HCT116 (cell line): ENCODE measurements at regions not wholly inside any gene's neighbourhood (a gene's known extent, or its start where the extent isn't known, plus 50 kb on each side); places are given as distances from the start of the nearest gene placed in this dataset.

ENCODE experiments used
- ATAC-seq: fragments of 200-7000 bp; cut with Tn5 transposase; 2 replicates; pipeline ENCODE4 v1.9.1; 2020; ENCODE audit warnings: mild to moderate bottlenecking, moderate library complexity
- BruUV-seq: library from RNA; stranded (reverse); fragments of 400-500 nt; replicated peaks from 2 replicates; lab custom pipeline; 2021; lab: Mats Ljungman, UMichigan
- CTCF ChIA-PET: fragments of 300-600 bp; sonication (Branson Sonifier 250); formaldehyde crosslinking; loops from one replicate; lab custom pipeline; 2021; ENCODE audit warnings: antibody characterized with exemption; lab: Charles Lee
- POLR2A ChIA-PET: fragments of 300-600, 350-600 bp; sonication (Branson Sonifier 250); formaldehyde crosslinking; loops from one replicate; lab custom pipeline; 2021; ENCODE audit warnings: antibody characterized with exemption; lab: Charles Lee
- RAD21 ChIA-PET, 2 experiments: fragments of 300-600 bp; sonication (Branson Sonifier 250); formaldehyde crosslinking; loops; one replicate each; lab custom pipeline; 2023; ENCODE audit warnings: low total read pairs in 2 of 2; ENCODE audit not compliant: uncharacterized antibody in 2 of 2, unreplicated experiment in 2 of 2, low non-redundant PET in 1 of 2; lab: Charles Lee
- DNase-seq: peaks from one replicate; pipeline ENCODE4 v3.0.0-alpha.2; 2010; ENCODE audit warnings: low read depth, low spot score
- H2AFZ ChIP-seq: fragments of 200-600 bp; shearing (Covaris generic), sonication (generic); 2 replicates; pipeline ENCODE4 v1.6.1; 2017; ENCODE audit warnings: low read depth, mixed run types, mixed read lengths, antibody characterized with exemption, low read length; ENCODE audit not compliant: poor library complexity, severe bottlenecking
- H3K27ac ChIP-seq: 2 replicates; pipeline ENCODE4 v1.5.1; 2012; ENCODE audit warnings: low read depth, low read length
- H3K27me3 ChIP-seq: fragments of 200-600 bp; sonication (generic); 2 replicates; pipeline ENCODE4 v1.6.1; 2016; ENCODE audit warnings: mixed run types, low read length, mixed read lengths; ENCODE audit not compliant: insufficient read depth
- H3K36me3 ChIP-seq, 2 experiments: fragments of 200-500 bp in 1 of 2; fragments of 200-600 bp in 1 of 2; sonication (Bioruptor generic) in 1 of 2; sonication (generic) in 1 of 2; 2 replicates each; pipeline versions ENCODE4 v1.5.1 to v1.6.1; 2014 to 2016; ENCODE audit warnings: low read length in 2 of 2, inconsistent platforms in 1 of 2, mixed read lengths in 1 of 2, mixed run types in 1 of 2; ENCODE audit not compliant: insufficient read depth in 2 of 2, control insufficient read depth in 1 of 2
- H3K4me1 ChIP-seq, 2 experiments: fragments of 200-600 bp in 1 of 2; sonication (generic) in 1 of 2; 2 replicates each; pipeline versions ENCODE4 v1.5.1 to v1.6.1; 2012 to 2017; ENCODE audit warnings: low read length in 2 of 2, inconsistent platforms in 1 of 2, mild to moderate bottlenecking in 1 of 2, mixed read lengths in 1 of 2, mixed run types in 1 of 2, moderate library complexity in 1 of 2; ENCODE audit not compliant: insufficient read depth in 2 of 2, control insufficient read depth in 1 of 2
- H3K4me2 ChIP-seq: fragments of 200-600 bp; sonication (generic); 2 replicates; pipeline ENCODE4 v1.6.1; 2017; ENCODE audit warnings: mixed run types, low read length, mixed read lengths
- H3K4me3 ChIP-seq, 2 experiments: fragments of 200-600 bp in 1 of 2; sonication (generic) in 1 of 2; replicated peaks in 1 of 2; 2 replicates each; pipeline ENCODE4 v1.5.1; 2011 to 2016; ENCODE audit warnings: low read length in 2 of 2, control low read depth in 1 of 2, low read depth in 1 of 2, mild to moderate bottlenecking in 1 of 2, mixed read lengths in 1 of 2, mixed run types in 1 of 2
- H3K79me2 ChIP-seq: fragments of 200-600 bp; sonication (generic); 2 replicates; pipeline ENCODE4 v1.6.1; 2017; ENCODE audit warnings: mild to moderate bottlenecking, mixed run types, low read length, moderate library complexity, mixed read lengths; ENCODE audit not compliant: insufficient read depth
- H3K9ac ChIP-seq: fragments of 200-600 bp; sonication (generic); 2 replicates; pipeline ENCODE4 v1.6.1; 2016; ENCODE audit warnings: low read length, mixed read lengths
- H3K9me2 ChIP-seq: fragments of 200-600 bp; sonication (generic), shearing (Covaris generic); 2 replicates; pipeline ENCODE4 v1.6.1; 2017; ENCODE audit warnings: mixed run types, mild to moderate bottlenecking, moderate library complexity; ENCODE audit not compliant: insufficient read depth
- H3K9me3 ChIP-seq, 2 experiments: fragments of 200-500 bp in 1 of 2; fragments of 200-600 bp in 1 of 2; sonication (Bioruptor generic) in 1 of 2; sonication (generic) in 1 of 2; 2 replicates each; pipeline ENCODE4 v1.6.1; 2014 to 2017; ENCODE audit warnings: low read length in 2 of 2, mixed read lengths in 2 of 2, inconsistent platforms in 1 of 2, low read depth in 1 of 2, mild to moderate bottlenecking in 1 of 2, mixed run types in 1 of 2, moderate library complexity in 1 of 2; ENCODE audit not compliant: control insufficient read depth in 1 of 2, insufficient read depth in 1 of 2
- H4K20me1 ChIP-seq: fragments of 200-600 bp; sonication (generic), shearing (Covaris generic); 2 replicates; pipeline ENCODE4 v1.6.1; 2017; ENCODE audit warnings: mixed run types, mild to moderate bottlenecking, moderate library complexity; ENCODE audit not compliant: insufficient read depth
- CBX3 ChIP-seq: IDR thresholded peaks from 2 replicates; pipeline ENCODE4 v1.6.1; 2012; ENCODE audit warnings: low read depth
- CEBPB ChIP-seq: IDR thresholded peaks from 2 replicates; pipeline ENCODE4 v1.6.1; 2012; ENCODE audit warnings: low read depth
- EZH2 ChIP-seq: fragments of 200-600 bp; sonication (generic); IDR thresholded peaks from 2 replicates; pipeline ENCODE4 v1.6.1; 2017; ENCODE audit warnings: antibody characterized with exemption, mixed run types
- FOSL1 ChIP-seq: IDR thresholded peaks from 2 replicates; pipeline ENCODE4 v1.6.1; 2012; ENCODE audit warnings: low read depth
- JUND ChIP-seq: IDR thresholded peaks from 2 replicates; pipeline ENCODE4 v1.6.1; 2012
- POLR2A ChIP-seq: IDR thresholded peaks from 2 replicates; pipeline ENCODE4 v1.7.0; 2011; ENCODE audit warnings: borderline replicate concordance; ENCODE audit not compliant: insufficient read depth, insufficient read length; ENCODE audit errors: extremely low read depth
- RAD21 ChIP-seq: IDR thresholded peaks from 2 replicates; pipeline ENCODE4 v1.6.1; 2012; ENCODE audit warnings: low read depth, mild to moderate bottlenecking
- SIN3A ChIP-seq: IDR thresholded peaks from 2 replicates; pipeline ENCODE4 v1.6.1; 2012; ENCODE audit warnings: low read depth
- SRF ChIP-seq: IDR thresholded peaks from 2 replicates; pipeline ENCODE4 v1.6.1; 2012; ENCODE audit warnings: low read depth
- TCF7L2 ChIP-seq: IDR thresholded peaks from 2 replicates; pipeline ENCODE4 v1.7.0; 2011; ENCODE audit warnings: borderline replicate concordance, inconsistent platforms; ENCODE audit not compliant: insufficient read depth, insufficient read length; ENCODE audit errors: extremely low read depth
- ZFX ChIP-seq: fragments of 450-650 bp; IDR thresholded peaks from 2 replicates; pipeline ENCODE4 v1.6.1; 2017
- intact Hi-C: fragments of 100-400 bp; cut with micrococcal nuclease; formaldehyde crosslinking; loops from 2 replicates; pipeline ENCODE4 v1.10.0; 2022
- TF ChIP-seq, protein P1 (sequence below): IDR thresholded peaks from 2 replicates; pipeline ENCODE4 v1.6.1; 2012
- TF ChIP-seq, protein P2 (sequence below): IDR thresholded peaks from 2 replicates; pipeline ENCODE4 v1.6.1; 2012; ENCODE audit warnings: low read depth
- TF ChIP-seq, protein P3 (sequence below): IDR thresholded peaks from 2 replicates; pipeline ENCODE4 v1.6.1; 2011; ENCODE audit warnings: mild to moderate bottlenecking, low read length, moderate library complexity; ENCODE audit not compliant: insufficient replicate concordance; ENCODE audit errors: extremely low read depth
- TF ChIP-seq, protein P4 (sequence below): IDR thresholded peaks from 2 replicates; pipeline ENCODE4 v1.6.1; 2012

DNA sequence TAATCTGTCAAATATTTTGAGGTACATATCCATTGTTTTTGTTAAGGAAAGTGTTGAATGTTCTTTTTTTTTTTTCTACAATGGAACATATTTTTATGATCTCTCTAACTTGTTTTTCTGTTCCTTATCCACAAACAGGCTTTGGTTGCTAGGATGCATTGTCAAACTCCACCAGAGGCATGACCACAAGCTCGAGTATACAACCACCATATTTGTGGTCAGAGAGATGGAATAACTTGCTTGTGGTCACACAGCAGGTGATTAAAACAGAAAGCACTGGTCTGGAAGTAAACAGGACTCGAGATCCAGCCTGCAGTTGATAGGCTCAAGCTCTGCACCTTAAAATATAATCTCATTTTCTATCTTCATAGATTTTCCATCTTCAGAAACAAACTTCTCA is 105.8 kb upstream of the ADAMTS18 start:
- RAD21 ChIA-PET = no interaction called here

More for the DNA sequence above, 105.8 kb upstream of the ADAMTS18 start:
- ATAC-seq (no peak), DNase-seq (no peak)
- Histone ChIP-seq H3K4me3 (no peak overlapping the region), H3K36me3 (no peaks in the 10 kb centered on the region), H3K4me1 (no peaks in the 10 kb centered on the region), H3K4me2 (no peak overlapping the region), H3K9me3 (no peaks in the 10 kb centered on the region), H3K9me2 (no peaks in the 10 kb centered on the region), H2AFZ (no peak overlapping the region), H3K27ac (no peak overlapping the region), H4K20me1 (no peaks in the 10 kb centered on the region), H3K27me3 (peaks cover 29% of the 10 kb centered on the region), H3K9ac (no peak overlapping the region), H3K79me2 (no peaks in the 10 kb centered on the region)
- ChIA-PET CTCF (no interaction called here), POLR2A (no interaction called here)
- no TSS peak for BruUV-seq
- TF ChIP-seq SRF (no peak), ZFX (no peak), FOSL1 (no peak), SIN3A (no peak), EZH2 (no peak), TCF7L2 (no peak), CBX3 (no peak), JUND (no peak), CEBPB (no peak), POLR2A (no peak), RAD21 (no peak)
- TF ChIP-seq, protein P1, sequence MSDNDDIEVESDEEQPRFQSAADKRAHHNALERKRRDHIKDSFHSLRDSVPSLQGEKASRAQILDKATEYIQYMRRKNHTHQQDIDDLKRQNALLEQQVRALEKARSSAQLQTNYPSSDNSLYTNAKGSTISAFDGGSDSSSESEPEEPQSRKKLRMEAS = no peak
- TF ChIP-seq, protein P2, sequence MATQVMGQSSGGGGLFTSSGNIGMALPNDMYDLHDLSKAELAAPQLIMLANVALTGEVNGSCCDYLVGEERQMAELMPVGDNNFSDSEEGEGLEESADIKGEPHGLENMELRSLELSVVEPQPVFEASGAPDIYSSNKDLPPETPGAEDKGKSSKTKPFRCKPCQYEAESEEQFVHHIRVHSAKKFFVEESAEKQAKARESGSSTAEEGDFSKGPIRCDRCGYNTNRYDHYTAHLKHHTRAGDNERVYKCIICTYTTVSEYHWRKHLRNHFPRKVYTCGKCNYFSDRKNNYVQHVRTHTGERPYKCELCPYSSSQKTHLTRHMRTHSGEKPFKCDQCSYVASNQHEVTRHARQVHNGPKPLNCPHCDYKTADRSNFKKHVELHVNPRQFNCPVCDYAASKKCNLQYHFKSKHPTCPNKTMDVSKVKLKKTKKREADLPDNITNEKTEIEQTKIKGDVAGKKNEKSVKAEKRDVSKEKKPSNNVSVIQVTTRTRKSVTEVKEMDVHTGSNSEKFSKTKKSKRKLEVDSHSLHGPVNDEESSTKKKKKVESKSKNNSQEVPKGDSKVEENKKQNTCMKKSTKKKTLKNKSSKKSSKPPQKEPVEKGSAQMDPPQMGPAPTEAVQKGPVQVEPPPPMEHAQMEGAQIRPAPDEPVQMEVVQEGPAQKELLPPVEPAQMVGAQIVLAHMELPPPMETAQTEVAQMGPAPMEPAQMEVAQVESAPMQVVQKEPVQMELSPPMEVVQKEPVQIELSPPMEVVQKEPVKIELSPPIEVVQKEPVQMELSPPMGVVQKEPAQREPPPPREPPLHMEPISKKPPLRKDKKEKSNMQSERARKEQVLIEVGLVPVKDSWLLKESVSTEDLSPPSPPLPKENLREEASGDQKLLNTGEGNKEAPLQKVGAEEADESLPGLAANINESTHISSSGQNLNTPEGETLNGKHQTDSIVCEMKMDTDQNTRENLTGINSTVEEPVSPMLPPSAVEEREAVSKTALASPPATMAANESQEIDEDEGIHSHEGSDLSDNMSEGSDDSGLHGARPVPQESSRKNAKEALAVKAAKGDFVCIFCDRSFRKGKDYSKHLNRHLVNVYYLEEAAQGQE = no peak
- TF ChIP-seq, protein P3, sequence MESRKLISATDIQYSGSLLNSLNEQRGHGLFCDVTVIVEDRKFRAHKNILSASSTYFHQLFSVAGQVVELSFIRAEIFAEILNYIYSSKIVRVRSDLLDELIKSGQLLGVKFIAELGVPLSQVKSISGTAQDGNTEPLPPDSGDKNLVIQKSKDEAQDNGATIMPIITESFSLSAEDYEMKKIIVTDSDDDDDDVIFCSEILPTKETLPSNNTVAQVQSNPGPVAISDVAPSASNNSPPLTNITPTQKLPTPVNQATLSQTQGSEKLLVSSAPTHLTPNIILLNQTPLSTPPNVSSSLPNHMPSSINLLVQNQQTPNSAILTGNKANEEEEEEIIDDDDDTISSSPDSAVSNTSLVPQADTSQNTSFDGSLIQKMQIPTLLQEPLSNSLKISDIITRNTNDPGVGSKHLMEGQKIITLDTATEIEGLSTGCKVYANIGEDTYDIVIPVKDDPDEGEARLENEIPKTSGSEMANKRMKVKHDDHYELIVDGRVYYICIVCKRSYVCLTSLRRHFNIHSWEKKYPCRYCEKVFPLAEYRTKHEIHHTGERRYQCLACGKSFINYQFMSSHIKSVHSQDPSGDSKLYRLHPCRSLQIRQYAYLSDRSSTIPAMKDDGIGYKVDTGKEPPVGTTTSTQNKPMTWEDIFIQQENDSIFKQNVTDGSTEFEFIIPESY = no peak
- TF ChIP-seq, protein P4, sequence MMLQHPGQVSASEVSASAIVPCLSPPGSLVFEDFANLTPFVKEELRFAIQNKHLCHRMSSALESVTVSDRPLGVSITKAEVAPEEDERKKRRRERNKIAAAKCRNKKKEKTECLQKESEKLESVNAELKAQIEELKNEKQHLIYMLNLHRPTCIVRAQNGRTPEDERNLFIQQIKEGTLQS = no peak
- intact Hi-C loops = no loop called here
